ENCODE measurements at regions not wholly inside any gene's neighbourhood (a gene's known extent, or its start where the extent isn't known, plus 50 kb on each side); places are given as distances from the start of the nearest gene placed in this dataset.
"Not testable (repeated sequence)": the region's sequence is repeated elsewhere in the genome, so short reads cannot be mapped to it uniquely, and the experiment has no call there.

- no peak for DNase-seq
Observed at GRCh38 chr18:76307293-76307690, 187.8 kb downstream of the ZNF516 start.

- no peak for DNase-seq
Observed at GRCh38 chr18:76306685-76307292, 188.3 kb downstream of the ZNF516 start.

DNA sequence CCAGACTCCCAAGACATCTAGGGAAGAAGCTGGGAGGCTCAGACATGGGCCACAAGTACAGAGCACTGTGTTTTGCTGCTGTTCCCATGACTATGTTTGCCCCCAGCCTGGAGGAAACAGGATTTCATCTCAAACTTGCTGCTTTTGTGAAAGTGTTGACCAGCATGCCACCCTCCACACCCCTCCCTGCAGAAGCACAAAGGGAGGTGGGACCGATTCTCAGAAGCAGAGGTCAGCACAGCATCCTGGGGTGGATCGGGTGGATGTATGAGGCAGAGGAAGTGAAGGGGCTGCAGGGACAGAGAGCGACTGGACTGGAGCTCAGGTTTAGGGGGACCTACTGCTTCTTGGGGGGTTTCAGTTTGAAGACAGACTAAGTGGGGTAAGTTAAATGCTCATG, 209.2 kb downstream of the ZNF516 start:
- no peak for DNase-seq

- DNase-seq = no peak
Observed at GRCh38 chr18:76281565-76281964, 213.5 kb downstream of the ZNF516 start.

DNA sequence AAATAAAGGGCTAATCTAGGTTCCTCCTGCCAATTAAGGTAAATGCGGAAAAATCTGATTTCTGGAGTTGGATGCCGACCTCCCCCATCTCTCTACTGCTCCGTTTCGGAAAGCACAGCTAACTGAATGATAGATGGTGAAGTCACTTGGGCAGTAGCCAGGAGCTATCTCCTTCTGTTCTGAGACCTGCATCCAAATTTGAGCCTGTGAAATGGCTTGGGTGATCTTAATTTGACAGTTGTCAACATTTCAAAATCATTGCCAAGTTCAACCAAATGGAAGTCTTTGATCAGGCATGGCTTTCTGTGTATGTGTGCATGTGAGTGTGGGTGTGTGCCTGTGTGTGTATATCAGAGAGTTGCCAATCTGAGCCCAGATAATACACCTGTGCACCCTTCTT, 217.2 kb downstream of the ZNF516 start:
- DNase-seq = no peak

GRCh38 chr18:76275727-76276313, 219.2 kb downstream of the ZNF516 start:
- peak in 1 of 3 experiments; percentile 18 for DNase-seq

- peak in 2 of 3 experiments; percentile 22 to 63 for DNase-seq
Observed at GRCh38 chr18:76274468-76275289, 220.4 kb downstream of the ZNF516 start.

GRCh38 chr18:76273956-76274355, 221.1 kb downstream of the ZNF516 start:
- DNase-seq = no peak

DNA sequence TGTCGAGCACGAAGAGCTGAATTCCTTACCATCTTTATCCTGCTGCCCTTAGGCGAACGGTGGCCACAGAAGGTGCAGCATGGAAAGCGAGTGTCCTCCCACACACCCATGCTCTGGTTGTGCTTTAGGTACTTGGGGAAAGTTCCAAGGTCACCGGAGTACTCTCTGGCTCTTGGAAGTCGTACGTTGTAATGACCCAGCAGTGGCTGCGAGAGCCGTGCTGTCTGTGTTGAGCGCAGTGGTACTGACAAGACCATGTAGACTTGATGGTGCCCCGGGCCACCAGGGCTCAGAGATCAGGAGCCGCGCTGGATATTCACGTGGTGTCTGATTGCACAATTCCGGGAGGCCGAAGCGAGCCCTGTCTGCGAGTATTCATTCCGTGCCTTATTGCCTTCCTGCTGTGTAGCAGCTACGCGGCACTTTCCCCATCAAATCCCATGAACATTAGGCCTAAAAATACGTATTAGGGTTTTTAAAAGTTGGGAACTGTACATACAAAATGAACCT, 222.0 kb downstream of the ZNF516 start:
- DNase-seq = no peak

DNA sequence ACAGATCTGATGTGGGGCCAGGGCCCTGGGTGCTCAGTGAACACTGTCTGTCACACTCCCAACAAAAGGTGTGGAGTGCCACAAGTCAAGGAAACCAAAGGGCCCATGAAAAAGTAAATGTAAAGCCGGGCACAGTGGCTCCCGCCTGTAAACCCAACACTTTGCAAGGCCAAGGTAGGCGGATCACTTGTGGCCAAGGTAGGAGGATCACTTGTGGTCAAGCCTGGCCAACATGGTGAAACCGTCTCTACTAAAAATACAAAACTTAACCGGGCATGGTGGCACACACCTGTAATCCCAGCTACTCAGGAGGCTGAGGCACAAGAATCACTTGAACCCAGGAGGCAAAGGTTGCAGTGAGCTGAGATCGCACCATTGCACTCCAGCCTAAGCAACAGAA, 227.6 kb downstream of the ZNF516 start:
- DNase-seq = not testable (repeated sequence)

GRCh38 chr18:76266236-76266991, 228.6 kb downstream of the ZNF516 start:
- DNase-seq = no peak

DNA sequence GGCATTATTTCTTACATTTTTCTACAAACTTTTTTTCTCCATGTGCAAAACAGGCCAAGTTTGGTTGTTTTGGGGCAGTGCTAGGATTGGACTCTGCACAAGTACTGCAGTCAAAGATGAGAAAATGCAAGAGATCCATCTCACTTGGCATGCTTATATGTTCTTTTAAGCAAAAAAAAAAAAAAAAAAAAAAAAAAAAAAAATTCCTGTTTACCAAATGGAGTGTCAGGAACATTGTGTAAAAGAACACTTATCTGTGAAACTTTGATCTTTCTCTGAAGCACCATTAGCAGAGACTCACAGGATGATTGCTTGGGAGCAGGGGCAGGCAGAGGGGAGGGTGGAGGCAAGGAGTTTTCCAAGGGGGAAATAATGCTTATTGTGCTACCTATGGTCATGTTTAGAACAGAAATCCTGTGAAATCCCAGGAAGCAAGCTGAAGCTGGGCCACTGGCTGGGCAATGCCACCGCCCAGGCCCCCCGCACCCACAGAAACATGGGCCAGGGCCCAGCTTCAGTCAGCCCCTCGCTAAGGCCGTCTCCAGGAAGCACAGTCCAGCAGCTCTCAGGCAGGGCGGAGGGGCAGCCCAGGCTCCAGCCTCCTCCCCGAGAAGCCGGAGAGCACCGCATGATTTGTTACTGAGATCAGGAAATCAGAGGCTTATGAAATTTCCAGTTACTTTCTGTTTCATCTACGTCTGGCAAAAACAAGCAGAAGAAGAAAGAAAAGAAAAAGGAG, 229.4 kb downstream of the ZNF516 start:
- no peak for DNase-seq

DNA sequence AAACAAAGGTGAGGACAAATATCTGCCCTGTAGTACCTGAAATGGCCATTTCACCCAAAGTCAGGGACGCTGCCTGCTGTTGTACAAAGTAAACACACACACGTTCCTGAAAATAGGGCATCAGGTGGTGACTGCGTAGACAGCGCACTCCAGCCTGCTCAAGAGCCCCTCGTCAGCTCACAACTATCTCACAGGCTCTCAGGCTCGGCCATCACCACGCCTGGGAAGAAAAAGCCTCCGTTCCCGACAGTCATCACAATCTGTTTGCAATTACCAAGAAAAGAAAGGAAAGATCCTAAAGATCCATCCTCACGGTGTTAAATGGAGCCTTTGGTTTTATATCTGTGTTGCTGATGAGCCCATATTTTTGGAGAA, 230.2 kb downstream of the ZNF516 start:
- peak in 2 of 3 experiments; percentile 21 to 54 for DNase-seq

GRCh38 chr18:76264198-76264875, 230.7 kb downstream of the ZNF516 start:
- no peak for DNase-seq

DNA sequence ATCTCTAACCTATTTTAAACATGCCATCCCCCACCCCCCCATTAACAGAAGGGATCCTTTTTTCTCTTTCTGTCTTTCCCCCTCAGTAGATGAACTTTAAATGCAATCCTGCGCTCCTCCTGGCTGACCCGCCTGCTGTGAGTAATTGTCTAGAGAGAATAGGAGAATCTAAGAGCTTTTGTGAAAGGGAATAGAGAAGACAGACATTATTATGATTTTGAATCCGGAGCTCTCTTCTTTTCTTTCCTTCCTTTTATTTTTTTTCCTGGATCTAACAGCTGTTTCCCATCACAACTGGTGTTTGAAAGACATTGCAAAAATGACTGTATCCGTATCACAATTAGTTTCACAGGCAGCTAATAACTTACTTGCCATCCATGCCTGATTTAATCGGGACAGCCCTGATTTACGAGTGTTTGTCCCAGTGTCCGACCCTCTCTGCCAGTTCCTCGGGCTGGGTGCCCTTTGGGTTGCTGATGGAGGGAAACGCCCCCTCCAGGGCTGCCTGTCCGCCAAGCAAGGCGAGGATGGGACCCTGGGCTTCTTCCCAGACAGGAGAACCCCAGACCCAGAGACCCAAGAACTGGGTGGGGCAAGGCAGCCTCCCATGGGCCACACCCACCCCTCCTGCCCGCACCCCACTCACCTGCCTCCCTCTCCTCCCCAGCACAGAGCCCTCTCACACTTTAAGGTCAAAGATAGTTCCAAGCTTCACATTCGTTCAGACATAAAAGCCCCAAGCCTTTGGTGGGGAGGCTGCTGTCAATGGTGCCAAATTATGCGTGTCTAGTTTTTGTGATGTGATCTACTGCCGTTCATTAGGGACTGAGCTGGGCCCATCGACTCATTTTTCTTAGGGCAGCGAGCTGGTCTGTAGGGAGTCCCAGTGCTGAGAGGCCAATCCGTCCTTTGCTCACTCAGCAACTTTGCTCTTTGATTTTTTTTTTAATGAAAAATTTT, 231.7 kb downstream of the ZNF516 start:
- DNase-seq = peak in 2 of 3 experiments; percentile 39 to 67

GRCh38 chr18:76260941-76261472, 234.0 kb downstream of the ZNF516 start:
- DNase-seq = no peak

DNA sequence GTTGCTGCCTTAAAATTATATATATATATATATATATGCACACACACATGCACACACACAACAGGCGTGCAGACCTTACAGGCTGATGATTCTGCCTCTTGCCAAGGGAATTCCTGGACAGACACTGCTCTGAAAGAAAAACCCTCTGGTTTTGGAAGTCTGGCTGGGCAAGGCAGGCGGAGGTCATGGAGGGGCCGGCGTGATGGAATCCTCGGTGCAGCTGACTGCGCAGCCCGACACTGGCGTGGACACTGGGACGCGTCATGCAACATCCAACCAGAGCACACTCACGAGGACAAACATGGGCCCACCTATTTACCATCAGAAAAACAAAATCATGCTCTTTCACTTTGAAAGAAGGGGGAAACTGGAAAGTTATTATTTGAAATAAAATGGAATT, 235.3 kb downstream of the ZNF516 start:
- DNase-seq = no peak

DNA sequence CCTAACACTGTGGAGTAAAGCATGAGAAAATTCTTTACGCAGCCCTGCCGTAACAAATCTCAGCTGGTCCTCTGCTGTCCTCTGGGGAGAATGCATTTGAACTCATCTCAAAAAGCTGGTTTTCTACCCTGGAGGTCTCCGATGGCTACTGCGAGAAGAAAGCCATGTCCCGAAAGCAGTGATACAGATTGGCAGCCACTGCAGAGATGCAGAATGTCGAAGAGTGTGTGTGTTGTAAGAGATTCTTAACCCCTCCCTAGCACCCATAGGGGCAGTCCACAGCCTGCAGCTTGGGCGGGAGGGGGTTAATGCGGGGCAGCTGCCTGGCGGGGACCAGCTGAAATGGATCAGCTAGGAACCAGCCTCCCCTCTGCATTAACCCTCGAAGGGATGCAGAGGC, 235.9 kb downstream of the ZNF516 start:
- DNase-seq = no peak

- no peak for DNase-seq
Observed at GRCh38 chr18:76258209-76258608, 236.8 kb downstream of the ZNF516 start.

DNA sequence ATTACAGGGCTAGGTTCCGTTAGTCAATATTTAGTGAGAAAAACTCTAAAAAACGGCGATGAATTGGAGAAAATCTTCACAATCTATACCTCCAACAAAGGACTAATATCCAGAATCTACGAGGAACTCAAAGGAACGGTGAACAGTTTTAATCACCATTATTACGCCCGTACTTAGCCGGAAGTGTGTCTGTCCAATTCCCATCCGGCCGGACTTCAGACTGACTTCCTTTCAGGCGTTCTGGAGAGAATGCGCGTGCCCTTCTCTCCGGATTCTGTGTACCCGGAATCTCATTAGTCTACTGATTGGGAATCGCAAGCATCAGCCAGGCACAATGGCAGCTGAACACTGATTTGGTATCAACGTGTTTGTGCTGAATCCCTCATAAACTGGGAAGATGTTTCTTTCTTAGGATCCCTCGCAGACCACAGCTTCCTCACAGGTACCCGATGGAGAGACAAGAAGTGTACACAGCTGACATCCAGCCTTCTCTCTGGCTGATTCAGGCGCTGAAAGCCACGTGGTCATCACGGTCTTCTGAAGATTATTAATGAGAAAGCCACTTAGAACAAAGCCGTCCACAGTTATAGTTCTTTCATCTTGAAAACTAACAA, 239.9 kb downstream of the ZNF516 start:
- DNase-seq = peak in 2 of 3 experiments; percentile 12 to 31

Data from NCI-H1417 (cell line).